HCT116 (cell line): ENCODE measurements at regions not wholly inside any gene's neighbourhood (a gene's known extent, or its start where the extent isn't known, plus 50 kb on each side); places are given as distances from the start of the nearest gene placed in this dataset.

ENCODE experiments used
- ATAC-seq: fragments of 200-7000 bp; cut with Tn5 transposase; 2 replicates; pipeline ENCODE4 v1.9.1; 2020; ENCODE audit warnings: mild to moderate bottlenecking, moderate library complexity
- BruUV-seq: library from RNA; stranded (reverse); fragments of 400-500 nt; replicated peaks from 2 replicates; lab custom pipeline; 2021; lab: Mats Ljungman, UMichigan
- CTCF ChIA-PET: fragments of 300-600 bp; sonication (Branson Sonifier 250); formaldehyde crosslinking; loops from one replicate; lab custom pipeline; 2021; ENCODE audit warnings: antibody characterized with exemption; lab: Charles Lee
- POLR2A ChIA-PET: fragments of 300-600, 350-600 bp; sonication (Branson Sonifier 250); formaldehyde crosslinking; loops from one replicate; lab custom pipeline; 2021; ENCODE audit warnings: antibody characterized with exemption; lab: Charles Lee
- RAD21 ChIA-PET, 2 experiments: fragments of 300-600 bp; sonication (Branson Sonifier 250); formaldehyde crosslinking; loops; one replicate each; lab custom pipeline; 2023; ENCODE audit warnings: low total read pairs in 2 of 2; ENCODE audit not compliant: uncharacterized antibody in 2 of 2, unreplicated experiment in 2 of 2, low non-redundant PET in 1 of 2; lab: Charles Lee
- DNase-seq: peaks from one replicate; pipeline ENCODE4 v3.0.0-alpha.2; 2010; ENCODE audit warnings: low read depth, low spot score
- H2AFZ ChIP-seq: fragments of 200-600 bp; shearing (Covaris generic), sonication (generic); 2 replicates; pipeline ENCODE4 v1.6.1; 2017; ENCODE audit warnings: low read depth, mixed run types, mixed read lengths, antibody characterized with exemption, low read length; ENCODE audit not compliant: poor library complexity, severe bottlenecking
- H3K27ac ChIP-seq: 2 replicates; pipeline ENCODE4 v1.5.1; 2012; ENCODE audit warnings: low read depth, low read length
- H3K27me3 ChIP-seq: fragments of 200-600 bp; sonication (generic); 2 replicates; pipeline ENCODE4 v1.6.1; 2016; ENCODE audit warnings: mixed run types, low read length, mixed read lengths; ENCODE audit not compliant: insufficient read depth
- H3K36me3 ChIP-seq, 2 experiments: fragments of 200-500 bp in 1 of 2; fragments of 200-600 bp in 1 of 2; sonication (Bioruptor generic) in 1 of 2; sonication (generic) in 1 of 2; 2 replicates each; pipeline versions ENCODE4 v1.5.1 to v1.6.1; 2014 to 2016; ENCODE audit warnings: low read length in 2 of 2, inconsistent platforms in 1 of 2, mixed read lengths in 1 of 2, mixed run types in 1 of 2; ENCODE audit not compliant: insufficient read depth in 2 of 2, control insufficient read depth in 1 of 2
- H3K4me1 ChIP-seq, 2 experiments: fragments of 200-600 bp in 1 of 2; sonication (generic) in 1 of 2; 2 replicates each; pipeline versions ENCODE4 v1.5.1 to v1.6.1; 2012 to 2017; ENCODE audit warnings: low read length in 2 of 2, inconsistent platforms in 1 of 2, mild to moderate bottlenecking in 1 of 2, mixed read lengths in 1 of 2, mixed run types in 1 of 2, moderate library complexity in 1 of 2; ENCODE audit not compliant: insufficient read depth in 2 of 2, control insufficient read depth in 1 of 2
- H3K4me2 ChIP-seq: fragments of 200-600 bp; sonication (generic); 2 replicates; pipeline ENCODE4 v1.6.1; 2017; ENCODE audit warnings: mixed run types, low read length, mixed read lengths
- H3K4me3 ChIP-seq, 2 experiments: fragments of 200-600 bp in 1 of 2; sonication (generic) in 1 of 2; replicated peaks in 1 of 2; 2 replicates each; pipeline ENCODE4 v1.5.1; 2011 to 2016; ENCODE audit warnings: low read length in 2 of 2, control low read depth in 1 of 2, low read depth in 1 of 2, mild to moderate bottlenecking in 1 of 2, mixed read lengths in 1 of 2, mixed run types in 1 of 2
- H3K79me2 ChIP-seq: fragments of 200-600 bp; sonication (generic); 2 replicates; pipeline ENCODE4 v1.6.1; 2017; ENCODE audit warnings: mild to moderate bottlenecking, mixed run types, low read length, moderate library complexity, mixed read lengths; ENCODE audit not compliant: insufficient read depth
- H3K9ac ChIP-seq: fragments of 200-600 bp; sonication (generic); 2 replicates; pipeline ENCODE4 v1.6.1; 2016; ENCODE audit warnings: low read length, mixed read lengths
- H3K9me2 ChIP-seq: fragments of 200-600 bp; sonication (generic), shearing (Covaris generic); 2 replicates; pipeline ENCODE4 v1.6.1; 2017; ENCODE audit warnings: mixed run types, mild to moderate bottlenecking, moderate library complexity; ENCODE audit not compliant: insufficient read depth
- H3K9me3 ChIP-seq, 2 experiments: fragments of 200-500 bp in 1 of 2; fragments of 200-600 bp in 1 of 2; sonication (Bioruptor generic) in 1 of 2; sonication (generic) in 1 of 2; 2 replicates each; pipeline ENCODE4 v1.6.1; 2014 to 2017; ENCODE audit warnings: low read length in 2 of 2, mixed read lengths in 2 of 2, inconsistent platforms in 1 of 2, low read depth in 1 of 2, mild to moderate bottlenecking in 1 of 2, mixed run types in 1 of 2, moderate library complexity in 1 of 2; ENCODE audit not compliant: control insufficient read depth in 1 of 2, insufficient read depth in 1 of 2
- H4K20me1 ChIP-seq: fragments of 200-600 bp; sonication (generic), shearing (Covaris generic); 2 replicates; pipeline ENCODE4 v1.6.1; 2017; ENCODE audit warnings: mixed run types, mild to moderate bottlenecking, moderate library complexity; ENCODE audit not compliant: insufficient read depth
- CBX3 ChIP-seq: IDR thresholded peaks from 2 replicates; pipeline ENCODE4 v1.6.1; 2012; ENCODE audit warnings: low read depth
- CEBPB ChIP-seq: IDR thresholded peaks from 2 replicates; pipeline ENCODE4 v1.6.1; 2012; ENCODE audit warnings: low read depth
- EZH2 ChIP-seq: fragments of 200-600 bp; sonication (generic); IDR thresholded peaks from 2 replicates; pipeline ENCODE4 v1.6.1; 2017; ENCODE audit warnings: antibody characterized with exemption, mixed run types
- FOSL1 ChIP-seq: IDR thresholded peaks from 2 replicates; pipeline ENCODE4 v1.6.1; 2012; ENCODE audit warnings: low read depth
- POLR2A ChIP-seq: IDR thresholded peaks from 2 replicates; pipeline ENCODE4 v1.7.0; 2011; ENCODE audit warnings: borderline replicate concordance; ENCODE audit not compliant: insufficient read depth, insufficient read length; ENCODE audit errors: extremely low read depth
- TCF7L2 ChIP-seq: IDR thresholded peaks from 2 replicates; pipeline ENCODE4 v1.7.0; 2011; ENCODE audit warnings: borderline replicate concordance, inconsistent platforms; ENCODE audit not compliant: insufficient read depth, insufficient read length; ENCODE audit errors: extremely low read depth
- YY1 ChIP-seq: IDR thresholded peaks from 2 replicates; pipeline ENCODE4 v1.6.1; 2011; ENCODE audit warnings: low read length, low read depth, moderate library complexity, mild to moderate bottlenecking; ENCODE audit not compliant: insufficient replicate concordance; ENCODE audit errors: extremely low read depth
- ZBTB33 ChIP-seq: IDR thresholded peaks from 2 replicates; pipeline ENCODE4 v1.6.1; 2011; ENCODE audit warnings: mild to moderate bottlenecking, low read length, moderate library complexity; ENCODE audit not compliant: insufficient replicate concordance; ENCODE audit errors: extremely low read depth
- ZNF274 ChIP-seq: fragments of 200-500 bp; sonication (Bioruptor generic); IDR thresholded peaks from 2 replicates; pipeline ENCODE4 v1.6.1; 2014; ENCODE audit warnings: mild to moderate bottlenecking, low read depth, low read length, inconsistent platforms
- intact Hi-C: fragments of 100-400 bp; cut with micrococcal nuclease; formaldehyde crosslinking; loops from 2 replicates; pipeline ENCODE4 v1.10.0; 2022
- TF ChIP-seq, protein P1 (sequence below): IDR thresholded peaks from 2 replicates; pipeline ENCODE4 v1.6.1; 2012; ENCODE audit warnings: low read depth

GRCh38 chr1:215474940-215475339 lies 92.2 kb upstream of the KCTD3 start:
- H3K27ac ChIP-seq, result no peak overlapping the region
- no peaks in the 10 kb centered on the region for H4K20me1 ChIP-seq
- no peak overlapping the region for H3K9ac ChIP-seq
- H3K36me3 ChIP-seq, result no peaks in the 10 kb centered on the region
- no peak for TF ChIP-seq CEBPB
- TF ChIP-seq CBX3, result no peak
- no peak for TF ChIP-seq TCF7L2
- no peak for ATAC-seq
- CTCF ChIA-PET, result no interaction called here
- H2AFZ ChIP-seq, result no peak overlapping the region
- no peaks in the 10 kb centered on the region for H3K9me2 ChIP-seq
- H3K4me1 ChIP-seq, result no peaks in the 10 kb centered on the region
- H3K27me3 ChIP-seq, result no peaks in the 10 kb centered on the region
- POLR2A ChIA-PET, result no interaction called here
- DNase-seq, result no peak
- no peak overlapping the region for H3K4me3 ChIP-seq
- H3K4me2 ChIP-seq, result no peak overlapping the region
- H3K9me3 ChIP-seq, result no peaks in the 10 kb centered on the region
- RAD21 ChIA-PET, result no interaction called here
- no TSS peak for BruUV-seq
- intact Hi-C loops, result no loop called here
- H3K79me2 ChIP-seq, result no peaks in the 10 kb centered on the region

- no peaks in the 10 kb centered on the region for H3K9me2 ChIP-seq
- no peak overlapping the region for H3K9ac ChIP-seq
- intact Hi-C loops, result no loop called here
- no peak overlapping the region for H2AFZ ChIP-seq
- BruUV-seq, result no TSS peak
- no peak overlapping the region for H3K27ac ChIP-seq
- ChIA-PET RAD21 (no interaction called here), CTCF (no interaction called here), POLR2A (no interaction called here)
- no peaks in the 10 kb centered on the region for H4K20me1 ChIP-seq
- H3K36me3 ChIP-seq, result no peaks in the 10 kb centered on the region
- no peak overlapping the region for H3K4me2 ChIP-seq
- ATAC-seq (no peak), DNase-seq (no peak)
- TF ChIP-seq ZBTB33 (no peak), FOSL1 (no peak), TCF7L2 (no peak), ZNF274 (no peak), EZH2 (no peak), POLR2A (no peak), YY1 (no peak), CEBPB (no peak)
- TF ChIP-seq, protein P1, sequence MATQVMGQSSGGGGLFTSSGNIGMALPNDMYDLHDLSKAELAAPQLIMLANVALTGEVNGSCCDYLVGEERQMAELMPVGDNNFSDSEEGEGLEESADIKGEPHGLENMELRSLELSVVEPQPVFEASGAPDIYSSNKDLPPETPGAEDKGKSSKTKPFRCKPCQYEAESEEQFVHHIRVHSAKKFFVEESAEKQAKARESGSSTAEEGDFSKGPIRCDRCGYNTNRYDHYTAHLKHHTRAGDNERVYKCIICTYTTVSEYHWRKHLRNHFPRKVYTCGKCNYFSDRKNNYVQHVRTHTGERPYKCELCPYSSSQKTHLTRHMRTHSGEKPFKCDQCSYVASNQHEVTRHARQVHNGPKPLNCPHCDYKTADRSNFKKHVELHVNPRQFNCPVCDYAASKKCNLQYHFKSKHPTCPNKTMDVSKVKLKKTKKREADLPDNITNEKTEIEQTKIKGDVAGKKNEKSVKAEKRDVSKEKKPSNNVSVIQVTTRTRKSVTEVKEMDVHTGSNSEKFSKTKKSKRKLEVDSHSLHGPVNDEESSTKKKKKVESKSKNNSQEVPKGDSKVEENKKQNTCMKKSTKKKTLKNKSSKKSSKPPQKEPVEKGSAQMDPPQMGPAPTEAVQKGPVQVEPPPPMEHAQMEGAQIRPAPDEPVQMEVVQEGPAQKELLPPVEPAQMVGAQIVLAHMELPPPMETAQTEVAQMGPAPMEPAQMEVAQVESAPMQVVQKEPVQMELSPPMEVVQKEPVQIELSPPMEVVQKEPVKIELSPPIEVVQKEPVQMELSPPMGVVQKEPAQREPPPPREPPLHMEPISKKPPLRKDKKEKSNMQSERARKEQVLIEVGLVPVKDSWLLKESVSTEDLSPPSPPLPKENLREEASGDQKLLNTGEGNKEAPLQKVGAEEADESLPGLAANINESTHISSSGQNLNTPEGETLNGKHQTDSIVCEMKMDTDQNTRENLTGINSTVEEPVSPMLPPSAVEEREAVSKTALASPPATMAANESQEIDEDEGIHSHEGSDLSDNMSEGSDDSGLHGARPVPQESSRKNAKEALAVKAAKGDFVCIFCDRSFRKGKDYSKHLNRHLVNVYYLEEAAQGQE, result no peak
- no peaks in the 10 kb centered on the region for H3K4me1 ChIP-seq
- H3K4me3 ChIP-seq, result no peak overlapping the region
- no peaks in the 10 kb centered on the region for H3K9me3 ChIP-seq
- H3K79me2 ChIP-seq, result no peaks in the 10 kb centered on the region
- H3K27me3 ChIP-seq, result no peaks in the 10 kb centered on the region
Measured at GRCh38 chr1:215475796-215476481, 91.2 kb upstream of the KCTD3 start.
